HepG2 (cell line): ENCODE measurements at regions not wholly inside any gene's neighbourhood (a gene's known extent, or its start where the extent isn't known, plus 50 kb on each side); places are given as distances from the start of the nearest gene placed in this dataset.

ENCODE experiments used
- SAFB2 ChIP-seq: sonication (generic); formaldehyde crosslinking; IDR thresholded peaks from 2 replicates; pipeline ENCODE4 v1.5.1; 2020; ENCODE audit warnings: missing genetic modification reagents, low read depth, mild to moderate bottlenecking, borderline replicate concordance
- ZNF331 ChIP-seq: sonication (generic); formaldehyde crosslinking; IDR thresholded peaks from 2 replicates; pipeline ENCODE4 v1.4.0; 2020; ENCODE audit warnings: missing genetic modification reagents
- ZNF564 ChIP-seq: sonication (generic); formaldehyde crosslinking; IDR thresholded peaks from 2 replicates; pipeline ENCODE4 v1.8.1; 2023; ENCODE audit warnings: mild to moderate bottlenecking, missing genetic modification reagents
- ZNF652 ChIP-seq: IDR thresholded peaks from 2 replicates; pipeline ENCODE4 v1.6.1; 2016; ENCODE audit warnings: low read depth, borderline replicate concordance
- ZNF879 ChIP-seq: sonication (generic); formaldehyde crosslinking; IDR thresholded peaks from 2 replicates; pipeline ENCODE4 v1.8.1; 2023; ENCODE audit warnings: missing genetic modification reagents
- TF ChIP-seq, protein P1 (sequence below): sonication (generic); formaldehyde crosslinking; IDR thresholded peaks from 2 replicates; pipeline ENCODE4 v1.8.1; 2023; ENCODE audit warnings: mild to moderate bottlenecking, moderate library complexity, missing genetic modification reagents
- TF ChIP-seq, protein P2 (sequence below): sonication (generic); formaldehyde crosslinking; IDR thresholded peaks from 2 replicates; pipeline ENCODE4 v1.4.0; 2020; ENCODE audit warnings: missing genetic modification reagents, borderline replicate concordance
- TF ChIP-seq, protein P3 (sequence below): sonication (generic); formaldehyde crosslinking; IDR thresholded peaks from 2 replicates; pipeline ENCODE4 v1.4.0; 2020; ENCODE audit warnings: missing genetic modification reagents
- TF ChIP-seq, protein P4 (sequence below): sonication (generic); formaldehyde crosslinking; IDR thresholded peaks from 2 replicates; pipeline ENCODE4; 2020; ENCODE audit warnings: missing genetic modification reagents, mild to moderate bottlenecking, borderline replicate concordance

DNA sequence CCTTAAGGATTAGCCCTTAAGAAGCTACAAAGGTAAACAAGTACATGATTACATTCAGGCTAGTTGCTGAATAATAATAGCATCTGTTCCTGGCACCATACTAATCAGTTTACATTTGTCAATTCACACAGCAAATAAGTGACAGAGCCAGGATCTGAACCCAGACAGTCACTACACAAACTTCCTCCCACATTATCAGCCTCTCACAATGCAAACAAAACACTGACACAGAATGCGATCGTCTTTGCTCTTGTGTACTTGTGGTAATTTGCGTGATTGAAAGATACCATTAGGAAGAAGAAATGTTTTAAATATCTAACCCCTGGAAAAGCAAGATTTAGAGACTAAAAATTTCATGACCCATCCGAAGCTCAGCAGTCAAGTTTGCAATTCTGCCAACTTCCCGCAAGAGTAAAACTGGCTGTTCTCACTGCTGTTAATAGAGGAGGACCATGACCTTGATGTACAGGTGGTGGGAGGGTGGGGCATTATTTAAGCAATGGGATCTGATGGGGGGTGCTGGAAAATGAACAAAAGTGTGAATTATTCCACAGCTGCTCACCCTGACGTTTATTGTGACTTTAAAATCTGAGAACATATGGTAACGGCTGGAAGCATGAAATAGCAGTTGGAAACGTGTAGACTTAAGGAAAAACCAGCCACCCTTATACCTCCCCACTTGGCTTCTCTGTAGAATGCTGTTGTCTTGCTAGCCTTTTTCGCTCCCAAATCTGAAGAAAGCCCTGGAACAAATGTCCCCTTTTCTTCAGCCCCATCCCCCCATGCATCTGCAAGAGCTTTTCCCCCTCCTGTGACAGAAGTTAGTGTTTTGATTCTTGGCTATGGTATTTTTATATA lies 95.3 kb upstream of the ARMC2 start (continued):
- TF ChIP-seq, protein P1, sequence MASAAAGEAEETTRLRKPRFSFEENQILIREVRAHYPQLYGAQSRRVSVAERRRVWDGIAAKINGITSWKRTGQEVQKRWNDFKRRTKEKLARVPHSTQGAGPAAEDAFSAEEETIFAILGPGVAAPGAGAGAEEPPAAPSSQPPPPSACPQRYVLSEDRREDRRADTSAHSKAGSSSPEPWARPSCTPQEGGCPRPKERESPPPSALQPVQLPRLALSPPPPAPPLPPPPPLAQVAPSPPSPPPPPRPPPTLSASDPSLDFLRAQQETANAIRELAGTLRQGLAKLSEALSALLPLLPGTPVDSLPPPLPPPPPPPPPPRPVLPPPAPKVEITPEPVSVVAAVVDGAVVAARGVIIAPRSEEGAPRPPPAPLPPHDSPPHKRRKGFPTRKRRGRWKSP = no peak
- TF ChIP-seq SAFB2 (CRISPR knock-in tag) (no peak), ZNF879 (CRISPR knock-in tag) (no peak), ZNF652 (CRISPR knock-in tag) (peak; percentile 82), ZNF564 (CRISPR knock-in tag) (no peak), ZNF331 (CRISPR knock-in tag) (no peak)
- TF ChIP-seq, protein P2, sequence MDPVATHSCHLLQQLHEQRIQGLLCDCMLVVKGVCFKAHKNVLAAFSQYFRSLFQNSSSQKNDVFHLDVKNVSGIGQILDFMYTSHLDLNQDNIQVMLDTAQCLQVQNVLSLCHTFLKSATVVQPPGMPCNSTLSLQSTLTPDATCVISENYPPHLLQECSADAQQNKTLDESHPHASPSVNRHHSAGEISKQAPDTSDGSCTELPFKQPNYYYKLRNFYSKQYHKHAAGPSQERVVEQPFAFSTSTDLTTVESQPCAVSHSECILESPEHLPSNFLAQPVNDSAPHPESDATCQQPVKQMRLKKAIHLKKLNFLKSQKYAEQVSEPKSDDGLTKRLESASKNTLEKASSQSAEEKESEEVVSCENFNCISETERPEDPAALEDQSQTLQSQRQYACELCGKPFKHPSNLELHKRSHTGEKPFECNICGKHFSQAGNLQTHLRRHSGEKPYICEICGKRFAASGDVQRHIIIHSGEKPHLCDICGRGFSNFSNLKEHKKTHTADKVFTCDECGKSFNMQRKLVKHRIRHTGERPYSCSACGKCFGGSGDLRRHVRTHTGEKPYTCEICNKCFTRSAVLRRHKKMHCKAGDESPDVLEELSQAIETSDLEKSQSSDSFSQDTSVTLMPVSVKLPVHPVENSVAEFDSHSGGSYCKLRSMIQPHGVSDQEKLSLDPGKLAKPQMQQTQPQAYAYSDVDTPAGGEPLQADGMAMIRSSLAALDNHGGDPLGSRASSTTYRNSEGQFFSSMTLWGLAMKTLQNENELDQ (CRISPR knock-in tag) = no peak
- TF ChIP-seq, protein P3, sequence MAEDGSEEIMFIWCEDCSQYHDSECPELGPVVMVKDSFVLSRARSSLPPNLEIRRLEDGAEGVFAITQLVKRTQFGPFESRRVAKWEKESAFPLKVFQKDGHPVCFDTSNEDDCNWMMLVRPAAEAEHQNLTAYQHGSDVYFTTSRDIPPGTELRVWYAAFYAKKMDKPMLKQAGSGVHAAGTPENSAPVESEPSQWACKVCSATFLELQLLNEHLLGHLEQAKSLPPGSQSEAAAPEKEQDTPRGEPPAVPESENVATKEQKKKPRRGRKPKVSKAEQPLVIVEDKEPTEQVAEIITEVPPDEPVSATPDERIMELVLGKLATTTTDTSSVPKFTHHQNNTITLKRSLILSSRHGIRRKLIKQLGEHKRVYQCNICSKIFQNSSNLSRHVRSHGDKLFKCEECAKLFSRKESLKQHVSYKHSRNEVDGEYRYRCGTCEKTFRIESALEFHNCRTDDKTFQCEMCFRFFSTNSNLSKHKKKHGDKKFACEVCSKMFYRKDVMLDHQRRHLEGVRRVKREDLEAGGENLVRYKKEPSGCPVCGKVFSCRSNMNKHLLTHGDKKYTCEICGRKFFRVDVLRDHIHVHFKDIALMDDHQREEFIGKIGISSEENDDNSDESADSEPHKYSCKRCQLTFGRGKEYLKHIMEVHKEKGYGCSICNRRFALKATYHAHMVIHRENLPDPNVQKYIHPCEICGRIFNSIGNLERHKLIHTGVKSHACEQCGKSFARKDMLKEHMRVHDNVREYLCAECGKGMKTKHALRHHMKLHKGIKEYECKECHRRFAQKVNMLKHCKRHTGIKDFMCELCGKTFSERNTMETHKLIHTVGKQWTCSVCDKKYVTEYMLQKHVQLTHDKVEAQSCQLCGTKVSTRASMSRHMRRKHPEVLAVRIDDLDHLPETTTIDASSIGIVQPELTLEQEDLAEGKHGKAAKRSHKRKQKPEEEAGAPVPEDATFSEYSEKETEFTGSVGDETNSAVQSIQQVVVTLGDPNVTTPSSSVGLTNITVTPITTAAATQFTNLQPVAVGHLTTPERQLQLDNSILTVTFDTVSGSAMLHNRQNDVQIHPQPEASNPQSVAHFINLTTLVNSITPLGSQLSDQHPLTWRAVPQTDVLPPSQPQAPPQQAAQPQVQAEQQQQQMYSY (CRISPR knock-in tag) = no peak
- TF ChIP-seq, protein P4, sequence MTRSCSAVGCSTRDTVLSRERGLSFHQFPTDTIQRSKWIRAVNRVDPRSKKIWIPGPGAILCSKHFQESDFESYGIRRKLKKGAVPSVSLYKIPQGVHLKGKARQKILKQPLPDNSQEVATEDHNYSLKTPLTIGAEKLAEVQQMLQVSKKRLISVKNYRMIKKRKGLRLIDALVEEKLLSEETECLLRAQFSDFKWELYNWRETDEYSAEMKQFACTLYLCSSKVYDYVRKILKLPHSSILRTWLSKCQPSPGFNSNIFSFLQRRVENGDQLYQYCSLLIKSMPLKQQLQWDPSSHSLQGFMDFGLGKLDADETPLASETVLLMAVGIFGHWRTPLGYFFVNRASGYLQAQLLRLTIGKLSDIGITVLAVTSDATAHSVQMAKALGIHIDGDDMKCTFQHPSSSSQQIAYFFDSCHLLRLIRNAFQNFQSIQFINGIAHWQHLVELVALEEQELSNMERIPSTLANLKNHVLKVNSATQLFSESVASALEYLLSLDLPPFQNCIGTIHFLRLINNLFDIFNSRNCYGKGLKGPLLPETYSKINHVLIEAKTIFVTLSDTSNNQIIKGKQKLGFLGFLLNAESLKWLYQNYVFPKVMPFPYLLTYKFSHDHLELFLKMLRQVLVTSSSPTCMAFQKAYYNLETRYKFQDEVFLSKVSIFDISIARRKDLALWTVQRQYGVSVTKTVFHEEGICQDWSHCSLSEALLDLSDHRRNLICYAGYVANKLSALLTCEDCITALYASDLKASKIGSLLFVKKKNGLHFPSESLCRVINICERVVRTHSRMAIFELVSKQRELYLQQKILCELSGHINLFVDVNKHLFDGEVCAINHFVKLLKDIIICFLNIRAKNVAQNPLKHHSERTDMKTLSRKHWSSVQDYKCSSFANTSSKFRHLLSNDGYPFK = no peak
